K562 (cell line): ENCODE measurements at regions not wholly inside any gene's neighbourhood (a gene's known extent, or its start where the extent isn't known, plus 50 kb on each side); places are given as distances from the start of the nearest gene placed in this dataset.

Source experiments
- ATAC-seq: fragments of 200-7000 bp; cut with Tn5 transposase; 3 replicates; pipeline ENCODE4 v1.9.1; 2020; ENCODE audit warnings: moderate library complexity
- BruUV-seq: library from RNA; stranded (reverse); fragments of 400-500 nt; replicated peaks from 2 replicates; lab custom pipeline; 2021; lab: Mats Ljungman, UMichigan
- CTCF ChIA-PET: fragments of 300-600 bp; formaldehyde crosslinking; extraction: SDS; loops from one replicate; lab custom pipeline; 2021; ENCODE audit warnings: low intra/inter-chr PET ratio; lab: Yijun Ruan, JAX
- POLR2A ChIA-PET: fragments of 300-600, 350-650 bp; sonication (Branson Sonifier 250); formaldehyde crosslinking; extraction: SDS; loops from one replicate; lab custom pipeline; 2021; ENCODE audit warnings: antibody characterized with exemption, inconsistent platforms; lab: Yijun Ruan, JAX
- DNase-seq, 4 experiments: peaks; one replicate each; pipeline versions ENCODE4 v3.0.0 to v3.0.0-alpha.2; 2011 to 2018; ENCODE audit warnings: low spot score in 3 of 4, mixed read lengths in 3 of 4; ENCODE audit errors: extremely low read depth in 1 of 4
- FAIRE-seq: peaks from 2 replicates; lab custom pipeline; 2011; peaks lifted over from hg19 to GRCh38; lab: Jason Lieb, UNC
- H2AFZ ChIP-seq: 2 replicates; pipeline ENCODE4 v1.6.0; 2011; ENCODE audit warnings: low read depth, low read length, control low read depth, inconsistent platforms
- H3K27ac ChIP-seq: fragments of 200-600 bp; 3 replicates; pipeline ENCODE4 v1.8.0; 2011; ENCODE audit warnings: low read depth, mild to moderate bottlenecking, control low read depth, inconsistent platforms, low read length, moderate library complexity, mixed read lengths; ENCODE audit errors: extremely low read depth
- H3K27me3 ChIP-seq, 2 experiments: fragments of 300-600 bp in 1 of 2; 2 replicates in 1 of 2; 3 replicates in 1 of 2; pipeline versions ENCODE4 v1.6.0 to v1.8.0; 2011; ENCODE audit warnings: inconsistent platforms in 2 of 2, low read length in 2 of 2, mild to moderate bottlenecking in 1 of 2, mixed read lengths in 1 of 2, moderate library complexity in 1 of 2; ENCODE audit not compliant: control insufficient read depth in 2 of 2, insufficient read depth in 2 of 2
- H3K36me3 ChIP-seq: fragments of 300-600 bp; 3 replicates; pipeline ENCODE4 v1.8.0; 2011; ENCODE audit warnings: mild to moderate bottlenecking, low read length, inconsistent platforms; ENCODE audit not compliant: control insufficient read depth, insufficient read depth
- H3K4me1 ChIP-seq, 2 experiments: fragments of 200-600 bp in 1 of 2; replicated peaks in 1 of 2; 2 replicates in 1 of 2; 3 replicates in 1 of 2; pipeline versions ENCODE4 v1.5.1 to v1.8.0; 2011; ENCODE audit warnings: inconsistent platforms in 2 of 2, low read length in 2 of 2, mild to moderate bottlenecking in 1 of 2, mixed read lengths in 1 of 2, moderate library complexity in 1 of 2; ENCODE audit not compliant: control insufficient read depth in 2 of 2, insufficient read depth in 2 of 2
- H3K4me2 ChIP-seq: 2 replicates; pipeline ENCODE4 v1.6.1; 2011; ENCODE audit warnings: low read length, control low read depth, inconsistent platforms, mixed read lengths; ENCODE audit not compliant: insufficient read depth
- H3K4me3 ChIP-seq: fragments of 200-600 bp; sonication (generic), shearing (Covaris generic); 2 replicates; pipeline ENCODE4 v1.5.1; 2016; ENCODE audit warnings: control low read depth, inconsistent platforms
- H3K79me2 ChIP-seq: fragments of 200-600 bp; 3 replicates; pipeline ENCODE4 v1.8.0; 2011; ENCODE audit warnings: low read length, inconsistent platforms; ENCODE audit not compliant: control insufficient read depth, insufficient read depth
- H3K9ac ChIP-seq, 2 experiments: 2 replicates each; pipeline versions ENCODE4 v1.6.0 to v1.6.1; 2011; ENCODE audit warnings: low read depth in 2 of 2, low read length in 2 of 2, control low read depth in 1 of 2, inconsistent platforms in 1 of 2, mild to moderate bottlenecking in 1 of 2, mixed read lengths in 1 of 2; ENCODE audit not compliant: insufficient read depth in 1 of 2
- H3K9me1 ChIP-seq: one replicate; pipeline ENCODE4 v1.6.0; 2011; ENCODE audit warnings: inconsistent platforms, mild to moderate bottlenecking, low read length, moderate library complexity; ENCODE audit not compliant: control insufficient read depth, insufficient read depth
- H3K9me3 ChIP-seq: replicated peaks from 2 replicates; pipeline ENCODE4 v1.5.1; 2011; ENCODE audit warnings: low read depth, low read length, inconsistent platforms; ENCODE audit not compliant: control insufficient read depth, insufficient read depth
- H4K20me1 ChIP-seq: replicated peaks from 2 replicates; pipeline ENCODE4 v1.6.1; 2011; ENCODE audit warnings: low read length, inconsistent platforms, mixed read lengths; ENCODE audit not compliant: control insufficient read depth, insufficient read depth
- CBX2 ChIP-seq: fragments of 200-600 bp; sonication (generic); IDR thresholded peaks from one replicate; pipeline ENCODE4 v1.6.1; 2012; ENCODE audit warnings: mild to moderate bottlenecking, low read length, inconsistent platforms; ENCODE audit not compliant: insufficient read depth, poor library complexity, severe bottlenecking
- EGR1 ChIP-seq: fragments of 450-650 bp; conservative IDR thresholded peaks from 2 replicates; pipeline ENCODE4 v1.6.1; 2017; ENCODE audit warnings: mild to moderate bottlenecking
- EHMT2 ChIP-seq: fragments of 450-650 bp; IDR thresholded peaks from 2 replicates; pipeline ENCODE4 v1.6.1; 2018; ENCODE audit warnings: antibody characterized with exemption
- HCFC1 ChIP-seq: IDR thresholded peaks from 2 replicates; pipeline ENCODE4 v1.6.1; 2012; ENCODE audit warnings: low read depth, low read length, improper control_type of control experiment
- MEF2A ChIP-seq: IDR thresholded peaks from 2 replicates; pipeline ENCODE4 v1.6.1; 2011; ENCODE audit warnings: low read depth, mild to moderate bottlenecking, low read length, moderate library complexity; ENCODE audit not compliant: control insufficient read depth
- RAD21 ChIP-seq, 2 experiments: fragments of 250-450 bp in 1 of 2; fragments of 450-650 bp in 1 of 2; sonication (Bioruptor Pico) in 1 of 2; formaldehyde crosslinking in 1 of 2; IDR thresholded peaks in 1 of 2; conservative IDR thresholded peaks in 1 of 2; 2 replicates each; pipeline versions ENCODE4 v1.4.0 to v1.8.0; 2020 to 2022; ENCODE audit warnings: mild to moderate bottlenecking in 2 of 2, moderate library complexity in 1 of 2
- SMAD1 ChIP-seq: fragments of 150-350 bp; IDR thresholded peaks from 2 replicates; pipeline ENCODE4 v1.6.1; 2014; ENCODE audit warnings: low read length, low read depth; ENCODE audit not compliant: partially characterized antibody
- SOX6 ChIP-seq: fragments of 450-650 bp; IDR thresholded peaks from 2 replicates; pipeline ENCODE4 v1.6.1; 2014; ENCODE audit warnings: mild to moderate bottlenecking
- ZNF121 ChIP-seq: sonication (generic); formaldehyde crosslinking; conservative IDR thresholded peaks from 2 replicates; pipeline ENCODE4 v1.8.0; 2022; ENCODE audit warnings: missing genetic modification reagents
- ZNF76 ChIP-seq: fragments of 250-450 bp; sonication (Bioruptor Pico); IDR thresholded peaks from 2 replicates; pipeline ENCODE4 v1.4.0; 2020; ENCODE audit warnings: mild to moderate bottlenecking, moderate library complexity, borderline replicate concordance
- WGBS: fragments of 100-300 bp; shearing (Covaris generic); methylation state at CpG from one replicate; pipeline ENCODE4 v1.1.6; 2016; ENCODE audit warnings: low coverage, mixed read lengths; ENCODE audit not compliant: insufficient coverage; ENCODE audit errors: missing lambda C conversion rate; 5-methylcytosine and 5-hydroxymethylcytosine counted together
- in situ Hi-C: fragments of 300-500 bp; cut with MboI; formaldehyde crosslinking; loops from 4 replicates; pipeline ENCODE4 v1.15.0; 2018; ENCODE audit warnings: inconsistent platforms, mixed read lengths
- intact Hi-C: fragments of 100-400 bp; cut with micrococcal nuclease; formaldehyde crosslinking; loops from 2 replicates; pipeline ENCODE4 v1.14.2; 2022
- TF ChIP-seq, protein P1 (sequence below): sonication (generic); formaldehyde crosslinking; IDR thresholded peaks from 2 replicates; pipeline ENCODE4 v1.8.1; 2023; ENCODE audit warnings: missing genetic modification reagents, mild to moderate bottlenecking, borderline replicate concordance
- TF ChIP-seq, protein P2 (sequence below), 2 experiments: fragments of 450-650 bp; IDR thresholded peaks; 2 replicates each; pipeline ENCODE4 v1.6.1; 2016
- TF ChIP-seq, protein P3 (sequence below): fragments of 450-650 bp; conservative IDR thresholded peaks from 2 replicates; pipeline ENCODE4 v1.6.1; 2016; ENCODE audit warnings: missing genetic modification characterization, low read depth, mild to moderate bottlenecking, missing compliant biosample characterization, moderate library complexity

DNA sequence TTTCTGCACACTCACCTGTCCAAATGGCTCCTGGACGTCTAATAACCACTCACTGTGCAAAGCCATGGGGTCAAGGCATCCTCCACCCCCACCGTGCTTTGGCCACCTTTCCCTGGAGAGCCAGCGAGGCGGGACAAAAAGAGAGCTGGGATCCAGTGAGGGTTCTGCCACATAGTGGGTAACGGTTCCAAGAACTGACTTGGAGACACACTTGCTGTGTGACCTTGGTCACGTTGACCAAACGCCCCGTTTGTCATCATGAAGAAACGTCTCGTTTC, 287.2 kb downstream of the TFAP2C start:
- H3K27ac ChIP-seq, result no peak overlapping the region
- no peaks in the 10 kb centered on the region for H4K20me1 ChIP-seq
- H3K36me3 ChIP-seq, result no peaks in the 10 kb centered on the region
- no peaks in the 10 kb centered on the region for H3K9me3 ChIP-seq
- in situ Hi-C loops, result no loop called here
- no peak overlapping the region for H3K4me3 ChIP-seq
- POLR2A ChIA-PET, result no interaction called here
- no peaks in the 10 kb centered on the region for H3K4me1 ChIP-seq
- TF ChIP-seq EGR1 (no peak), CBX2 (no peak), RAD21 (CRISPR knock-in tag; conservative IDR thresholded peaks at IDR 0.05 in 1 of 2, IDR thresholded peaks at IDR 0.05 in 1 of 2) (no peak), HCFC1 (no peak), EHMT2 (no peak), ZNF121 (CRISPR knock-in tag) (no peak), MEF2A (no peak), ZNF76 (no peak), SOX6 (no peak), SMAD1 (no peak)
- TF ChIP-seq, protein P1, sequence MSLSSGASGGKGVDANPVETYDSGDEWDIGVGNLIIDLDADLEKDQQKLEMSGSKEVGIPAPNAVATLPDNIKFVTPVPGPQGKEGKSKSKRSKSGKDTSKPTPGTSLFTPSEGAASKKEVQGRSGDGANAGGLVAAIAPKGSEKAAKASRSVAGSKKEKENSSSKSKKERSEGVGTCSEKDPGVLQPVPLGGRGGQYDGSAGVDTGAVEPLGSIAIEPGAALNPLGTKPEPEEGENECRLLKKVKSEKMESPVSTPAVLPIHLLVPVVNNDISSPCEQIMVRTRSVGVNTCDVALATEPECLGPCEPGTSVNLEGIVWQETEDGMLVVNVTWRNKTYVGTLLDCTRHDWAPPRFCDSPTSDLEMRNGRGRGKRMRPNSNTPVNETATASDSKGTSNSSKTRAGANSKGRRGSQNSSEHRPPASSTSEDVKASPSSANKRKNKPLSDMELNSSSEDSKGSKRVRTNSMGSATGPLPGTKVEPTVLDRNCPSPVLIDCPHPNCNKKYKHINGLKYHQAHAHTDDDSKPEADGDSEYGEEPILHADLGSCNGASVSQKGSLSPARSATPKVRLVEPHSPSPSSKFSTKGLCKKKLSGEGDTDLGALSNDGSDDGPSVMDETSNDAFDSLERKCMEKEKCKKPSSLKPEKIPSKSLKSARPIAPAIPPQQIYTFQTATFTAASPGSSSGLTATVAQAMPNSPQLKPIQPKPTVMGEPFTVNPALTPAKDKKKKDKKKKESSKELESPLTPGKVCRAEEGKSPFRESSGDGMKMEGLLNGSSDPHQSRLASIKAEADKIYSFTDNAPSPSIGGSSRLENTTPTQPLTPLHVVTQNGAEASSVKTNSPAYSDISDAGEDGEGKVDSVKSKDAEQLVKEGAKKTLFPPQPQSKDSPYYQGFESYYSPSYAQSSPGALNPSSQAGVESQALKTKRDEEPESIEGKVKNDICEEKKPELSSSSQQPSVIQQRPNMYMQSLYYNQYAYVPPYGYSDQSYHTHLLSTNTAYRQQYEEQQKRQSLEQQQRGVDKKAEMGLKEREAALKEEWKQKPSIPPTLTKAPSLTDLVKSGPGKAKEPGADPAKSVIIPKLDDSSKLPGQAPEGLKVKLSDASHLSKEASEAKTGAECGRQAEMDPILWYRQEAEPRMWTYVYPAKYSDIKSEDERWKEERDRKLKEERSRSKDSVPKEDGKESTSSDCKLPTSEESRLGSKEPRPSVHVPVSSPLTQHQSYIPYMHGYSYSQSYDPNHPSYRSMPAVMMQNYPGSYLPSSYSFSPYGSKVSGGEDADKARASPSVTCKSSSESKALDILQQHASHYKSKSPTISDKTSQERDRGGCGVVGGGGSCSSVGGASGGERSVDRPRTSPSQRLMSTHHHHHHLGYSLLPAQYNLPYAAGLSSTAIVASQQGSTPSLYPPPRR (CRISPR knock-in tag), result no peak
- TF ChIP-seq, protein P2, sequence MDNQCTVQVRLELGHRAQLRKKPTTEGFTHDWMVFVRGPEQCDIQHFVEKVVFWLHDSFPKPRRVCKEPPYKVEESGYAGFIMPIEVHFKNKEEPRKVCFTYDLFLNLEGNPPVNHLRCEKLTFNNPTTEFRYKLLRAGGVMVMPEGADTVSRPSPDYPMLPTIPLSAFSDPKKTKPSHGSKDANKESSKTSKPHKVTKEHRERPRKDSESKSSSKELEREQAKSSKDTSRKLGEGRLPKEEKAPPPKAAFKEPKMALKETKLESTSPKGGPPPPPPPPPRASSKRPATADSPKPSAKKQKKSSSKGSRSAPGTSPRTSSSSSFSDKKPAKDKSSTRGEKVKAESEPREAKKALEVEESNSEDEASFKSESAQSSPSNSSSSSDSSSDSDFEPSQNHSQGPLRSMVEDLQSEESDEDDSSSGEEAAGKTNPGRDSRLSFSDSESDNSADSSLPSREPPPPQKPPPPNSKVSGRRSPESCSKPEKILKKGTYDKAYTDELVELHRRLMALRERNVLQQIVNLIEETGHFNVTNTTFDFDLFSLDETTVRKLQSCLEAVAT (IDR thresholded peaks at IDR 0.05), result no peak
- TF ChIP-seq, protein P3, sequence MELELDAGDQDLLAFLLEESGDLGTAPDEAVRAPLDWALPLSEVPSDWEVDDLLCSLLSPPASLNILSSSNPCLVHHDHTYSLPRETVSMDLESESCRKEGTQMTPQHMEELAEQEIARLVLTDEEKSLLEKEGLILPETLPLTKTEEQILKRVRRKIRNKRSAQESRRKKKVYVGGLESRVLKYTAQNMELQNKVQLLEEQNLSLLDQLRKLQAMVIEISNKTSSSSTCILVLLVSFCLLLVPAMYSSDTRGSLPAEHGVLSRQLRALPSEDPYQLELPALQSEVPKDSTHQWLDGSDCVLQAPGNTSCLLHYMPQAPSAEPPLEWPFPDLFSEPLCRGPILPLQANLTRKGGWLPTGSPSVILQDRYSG (tag), result no peak
- BruUV-seq, result no TSS peak
- no peak overlapping the region for H2AFZ ChIP-seq
- ATAC-seq (no peak), FAIRE-seq (no peak), DNase-seq (no peak)
- WGBS, result 1% methylated on average over 10 of the region's 10 CpGs
- no peaks in the 10 kb centered on the region for H3K79me2 ChIP-seq
- H3K27me3 ChIP-seq, result peaks cover 0 to 10% of the 10 kb centered on the region in 2 experiments; a peak in 3 of 5 replicates
- no peak overlapping the region for H3K4me2 ChIP-seq
- no peak overlapping the region for H3K9ac ChIP-seq
- CTCF ChIA-PET, result no interaction called here
- H3K9me1 ChIP-seq, result no peaks in the 10 kb centered on the region
- intact Hi-C loops, result no loop called here
